ENCODE measurements at regions not wholly inside any gene's neighbourhood (a gene's known extent, or its start where the extent isn't known, plus 50 kb on each side); places are given as distances from the start of the nearest gene placed in this dataset.

DNA sequence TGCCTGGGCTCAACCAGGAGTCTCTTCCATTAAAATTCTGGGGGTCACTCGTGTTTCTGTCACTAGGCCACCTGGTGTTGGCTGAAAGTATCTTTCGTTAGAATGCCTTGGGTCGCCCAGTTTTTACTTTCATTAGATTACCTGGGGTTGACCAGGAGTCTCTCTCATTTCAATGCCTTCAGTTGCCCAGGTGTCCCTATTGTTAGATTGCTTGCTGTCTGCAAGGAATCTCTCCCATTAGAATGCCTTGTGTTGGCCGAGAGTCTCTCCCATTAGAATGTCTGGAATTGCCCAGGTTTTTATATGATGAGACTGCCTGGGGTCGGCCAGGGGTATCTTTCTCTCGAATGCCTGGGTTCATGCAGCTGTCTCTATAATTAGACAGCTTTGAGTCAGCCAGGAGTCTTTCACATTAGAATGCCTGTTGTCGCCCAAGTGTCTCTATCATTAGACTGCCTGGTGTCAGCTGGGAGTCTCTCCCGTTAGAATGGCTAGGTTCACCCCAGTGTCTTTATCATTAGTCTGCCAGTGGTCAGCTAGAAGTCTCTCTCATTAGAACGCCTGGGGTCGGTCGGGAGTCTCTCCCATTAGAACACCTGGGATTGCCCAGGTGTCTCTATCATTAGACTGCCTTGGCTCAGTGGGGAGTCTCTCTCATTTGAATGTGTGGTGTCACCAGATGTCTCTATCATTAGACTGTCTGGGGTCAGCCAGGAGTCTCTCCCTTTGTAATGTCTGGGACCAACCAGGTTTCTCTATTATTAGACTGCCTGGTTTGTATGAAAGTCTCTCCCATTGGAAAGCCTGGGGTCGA lies 1446.8 kb downstream of the UQCRFS1 start:
- ChIA-PET CTCF (no interaction called here), POLR2A (ENCODE audit: unreplicated experiment) (no interaction called here)
- H3K9me2 ChIP-seq (ENCODE audit: insufficient read depth): no peaks in the 10 kb centered on the region
- TF ChIP-seq CTCF (conservative IDR thresholded peaks at IDR 0.05): no peak
- no peaks in the 10 kb centered on the region for H3K27me3 ChIP-seq (ENCODE audit: insufficient read depth, low read depth)
- H3K79me2 ChIP-seq (ENCODE audit: low read depth): no peaks in the 10 kb centered on the region
- no peak overlapping the region for H3K27ac ChIP-seq
- no peak overlapping the region for H2AFZ ChIP-seq
- no peaks in the 10 kb centered on the region for H3K9me3 ChIP-seq (ENCODE audit: insufficient read depth, low read depth)
- no peak overlapping the region for H3K4me2 ChIP-seq
- DNase-seq: no peak
- H4K20me1 ChIP-seq (ENCODE audit: insufficient read depth): no peaks in the 10 kb centered on the region; the same call in 1 of the 2 replicates
- BruUV-seq (replicated peaks): no TSS peak
- H3F3A ChIP-seq (ENCODE audit: insufficient read depth, low read depth): no peaks in the 10 kb centered on the region
- no peaks in the 10 kb centered on the region for H3K4me1 ChIP-seq (replicated peaks; ENCODE audit: insufficient read depth)
- H3K36me3 ChIP-seq (ENCODE audit: low read depth): no peaks in the 10 kb centered on the region
- H3K4me3 ChIP-seq: no peak overlapping the region
- intact Hi-C loops (cut with micrococcal nuclease; ENCODE audit: unreplicated experiment): no loop called here

- no peak for DNase-seq
- H3K79me2 ChIP-seq (ENCODE audit: low read depth): no peaks in the 10 kb centered on the region
- POLR2A ChIA-PET (ENCODE audit: unreplicated experiment): no interaction called here
- CTCF ChIA-PET: no interaction called here
- no peaks in the 10 kb centered on the region for H3K9me3 ChIP-seq (ENCODE audit: insufficient read depth, low read depth)
- H3K4me1 ChIP-seq (replicated peaks; ENCODE audit: insufficient read depth): no peaks in the 10 kb centered on the region
- no peaks in the 10 kb centered on the region; the same call in 1 of the 2 replicates for H4K20me1 ChIP-seq (ENCODE audit: insufficient read depth)
- no peak overlapping the region for H3K4me2 ChIP-seq
- no peak overlapping the region for H3K4me3 ChIP-seq
- H3K27me3 ChIP-seq (ENCODE audit: insufficient read depth, low read depth): no peaks in the 10 kb centered on the region
- no peaks in the 10 kb centered on the region for H3K36me3 ChIP-seq (ENCODE audit: low read depth)
- BruUV-seq (replicated peaks): no TSS peak
- H3F3A ChIP-seq (ENCODE audit: insufficient read depth, low read depth): no peaks in the 10 kb centered on the region
- no peak for TF ChIP-seq CTCF (conservative IDR thresholded peaks at IDR 0.05)
- TF ChIP-seq EZH2 (IDR thresholded peaks at IDR 0.05; ENCODE audit: low read depth): no peak
- H2AFZ ChIP-seq: no peak overlapping the region
- H3K9me2 ChIP-seq (ENCODE audit: insufficient read depth): no peaks in the 10 kb centered on the region
- intact Hi-C loops (cut with micrococcal nuclease; ENCODE audit: unreplicated experiment): no loop called here
- H3K27ac ChIP-seq: no peak overlapping the region
Observed at GRCh38 chr19:27765397-27765796, 1447.6 kb downstream of the UQCRFS1 start.

DNA sequence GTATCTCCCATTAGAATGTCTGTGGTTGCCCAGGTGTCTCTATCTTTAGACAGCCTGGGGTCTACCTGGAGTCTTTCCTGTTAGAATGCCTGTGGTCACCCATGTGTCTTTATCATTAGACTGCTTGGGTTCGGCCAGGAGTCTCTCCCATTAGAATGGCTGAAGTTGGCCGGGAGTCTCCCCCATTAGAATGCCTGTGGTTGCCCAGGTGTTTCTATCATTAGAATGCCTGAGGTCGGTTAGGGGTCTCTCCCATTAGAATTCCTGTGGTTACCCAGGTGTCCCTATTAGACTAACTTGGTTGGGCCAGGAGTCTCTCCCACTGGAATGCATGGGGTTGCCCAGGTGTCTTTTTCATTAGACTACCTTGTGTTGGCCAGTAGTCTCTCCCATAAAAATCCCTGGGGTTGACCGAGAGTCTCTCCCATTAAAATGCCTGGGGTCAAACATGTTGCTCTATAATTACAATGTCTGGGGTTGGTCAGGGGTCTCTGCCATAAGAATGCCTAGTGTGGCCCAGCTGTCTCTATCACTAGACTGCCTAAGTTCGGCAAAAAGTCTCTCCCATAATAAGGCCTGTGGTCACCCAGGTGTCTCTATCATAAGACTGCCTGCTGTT lies 1448.7 kb downstream of the UQCRFS1 start:
- Histone ChIP-seq H2AFZ (no peak overlapping the region), H3K36me3 (ENCODE audit: low read depth) (no peaks in the 10 kb centered on the region), H3K4me2 (no peak overlapping the region), H3K27me3 (ENCODE audit: insufficient read depth, low read depth) (no peaks in the 10 kb centered on the region), H3K9me3 (ENCODE audit: insufficient read depth, low read depth) (no peaks in the 10 kb centered on the region), H3K4me1 (replicated peaks; ENCODE audit: insufficient read depth) (no peaks in the 10 kb centered on the region), H3K4me3 (no peak overlapping the region), H3K9me2 (ENCODE audit: insufficient read depth) (no peaks in the 10 kb centered on the region), H3K27ac (no peak overlapping the region), H3K79me2 (ENCODE audit: low read depth) (no peaks in the 10 kb centered on the region), H3F3A (ENCODE audit: insufficient read depth, low read depth) (no peaks in the 10 kb centered on the region), H4K20me1 (ENCODE audit: insufficient read depth) (no peaks in the 10 kb centered on the region; the same call in 1 of the 2 replicates)
- intact Hi-C loops (cut with micrococcal nuclease; ENCODE audit: unreplicated experiment): no loop called here
- POLR2A ChIA-PET (ENCODE audit: unreplicated experiment): no interaction called here
- CTCF ChIA-PET: no interaction called here
- no TSS peak for BruUV-seq (replicated peaks)
- TF ChIP-seq CTCF (conservative IDR thresholded peaks at IDR 0.05) (no peak), EZH2 (IDR thresholded peaks at IDR 0.05; ENCODE audit: low read depth) (no peak)
- no peak for DNase-seq

Measured in PC-9 (cell line).